Inflammatory macrophage (primary cell): ENCODE measurements at regions not wholly inside any gene's neighbourhood (a gene's known extent, or its start where the extent isn't known, plus 50 kb on each side); places are given as distances from the start of the nearest gene placed in this dataset.

Experiments used
- DNase-seq, 2 donors: peaks; one replicate each; pipeline ENCODE4 v3.0.0-alpha.2; 2020 to 2022

GRCh38 chr14:65281991-65282895 is 130.3 kb upstream of the FUT8 start:
- no peak for DNase-seq

DNA sequence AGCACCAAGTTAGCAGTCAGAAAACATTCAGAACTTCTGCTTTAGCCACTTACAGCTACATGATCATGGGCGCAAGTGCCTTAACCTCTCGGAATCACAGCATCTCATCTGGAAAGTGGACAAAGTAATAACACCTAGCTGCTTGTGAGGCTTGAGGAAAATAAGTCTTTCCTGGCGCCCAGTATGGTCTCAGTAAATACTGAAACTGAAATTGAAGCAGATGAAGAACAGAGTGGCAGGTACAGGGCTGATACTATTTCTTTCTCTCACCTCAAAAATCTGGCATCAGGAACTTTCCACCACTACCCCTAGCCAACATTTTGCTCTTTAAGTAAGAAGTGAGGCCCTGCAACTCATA is 129.7 kb upstream of the FUT8 start:
- DNase-seq: no peak

DNA sequence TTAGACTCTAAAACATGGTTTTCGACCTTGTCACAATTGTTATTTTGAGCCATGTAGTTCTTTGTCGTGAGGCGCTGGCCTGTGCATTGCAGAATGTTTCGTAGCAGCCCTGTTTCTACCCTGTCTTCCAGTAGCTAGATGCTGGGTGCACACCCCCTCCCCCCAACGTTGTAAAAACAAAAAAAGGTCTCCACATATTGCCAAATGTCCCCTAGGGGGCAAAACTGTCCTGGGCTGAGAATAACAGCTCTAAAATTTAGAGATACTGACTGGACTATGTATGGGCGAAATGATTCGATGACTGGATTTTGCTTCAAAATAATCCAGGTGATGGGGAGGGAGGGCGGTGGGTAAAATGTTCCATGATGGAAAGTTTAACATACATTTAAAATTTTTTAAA is 126.1 kb upstream of the FUT8 start:
- DNase-seq: no peak

DNA sequence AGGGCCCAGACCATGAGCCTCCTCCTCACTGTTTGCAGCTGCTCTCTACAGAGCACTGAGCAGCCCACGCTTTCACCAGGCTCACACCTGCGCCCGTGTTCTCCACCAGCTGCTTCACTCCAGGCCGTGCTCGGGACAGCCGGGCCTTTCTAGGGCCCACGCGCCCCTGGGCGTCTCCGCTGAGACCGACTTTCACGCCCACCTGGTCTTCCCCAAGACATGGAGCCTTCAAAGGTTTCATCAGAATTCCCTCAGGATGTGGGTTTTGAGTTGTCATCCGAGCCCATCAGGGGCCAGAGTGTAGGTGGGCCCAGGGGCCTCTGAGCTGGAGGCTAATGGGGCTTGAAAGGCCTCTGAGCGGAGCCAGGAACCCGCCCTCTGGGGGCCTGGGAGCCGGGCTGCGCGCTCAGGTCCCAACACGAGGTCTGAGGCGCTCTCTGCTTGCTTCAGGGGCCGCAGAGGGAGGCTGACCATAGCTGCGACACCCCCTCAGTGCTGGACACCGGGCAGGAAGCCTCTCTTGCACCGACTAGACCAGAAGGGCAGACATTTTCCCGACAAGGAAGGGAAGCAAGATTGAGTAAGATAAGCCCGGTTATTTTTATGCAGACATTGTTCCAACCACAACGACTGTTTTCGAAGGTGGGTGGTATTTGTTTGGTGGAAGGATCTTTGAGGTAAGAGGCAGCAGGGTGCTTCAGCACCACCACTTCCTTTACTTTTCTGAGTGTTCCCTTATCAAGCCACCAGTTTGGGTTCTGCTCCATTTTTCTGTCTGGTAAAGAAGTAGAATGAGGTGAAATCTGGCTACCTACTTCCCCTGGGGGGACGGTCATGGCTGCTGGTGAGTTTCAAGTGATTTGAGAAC is 125.0 kb upstream of the FUT8 start:
- peak; percentile 55 to 74 for DNase-seq

DNA sequence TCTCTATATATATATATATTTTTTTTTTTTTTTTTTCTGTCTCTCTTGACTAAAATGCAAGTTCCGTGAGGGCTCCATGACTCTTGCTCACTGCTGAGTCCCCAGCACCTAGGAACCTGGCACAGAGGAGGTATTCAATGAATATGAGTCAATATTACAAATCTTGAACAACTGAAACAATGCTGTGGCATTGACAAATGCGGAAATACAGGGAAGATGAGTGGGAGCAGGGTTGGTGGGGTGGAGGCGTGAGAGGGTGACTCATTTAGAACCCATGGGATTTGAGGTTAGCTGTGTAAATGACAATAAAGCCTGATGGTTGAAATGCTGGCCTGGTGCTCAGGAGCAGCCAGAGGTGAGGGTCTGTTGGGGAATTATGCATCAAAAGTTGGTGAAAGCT is 121.7 kb upstream of the FUT8 start:
- peak; percentile 86 to 89 for DNase-seq

DNA sequence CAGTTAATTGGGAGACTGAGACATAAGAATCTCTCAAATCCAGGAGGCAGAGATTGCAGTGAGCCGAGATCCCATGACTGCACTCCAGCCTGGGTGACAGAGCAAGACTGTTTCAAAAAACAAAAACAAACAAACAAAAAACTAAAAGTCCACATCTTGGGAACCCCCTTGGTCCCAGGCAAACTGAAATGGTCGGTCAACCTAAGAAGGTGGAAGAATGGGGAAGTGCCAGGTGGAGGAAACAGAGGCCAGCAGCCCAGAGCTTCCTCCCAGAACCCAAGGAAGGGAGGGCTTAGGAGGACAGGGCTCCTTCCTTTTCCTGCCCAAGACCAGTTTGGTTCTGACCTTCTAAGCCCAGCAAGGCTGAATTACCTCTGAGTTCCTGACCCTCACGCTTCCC is 121.0 kb upstream of the FUT8 start:
- DNase-seq: peak; percentile 35 to 49

GRCh38 chr14:65294816-65295215 is 117.7 kb upstream of the FUT8 start:
- DNase-seq: no peak

GRCh38 chr14:65296402-65296801 is 116.1 kb upstream of the FUT8 start:
- no peak for DNase-seq

DNA sequence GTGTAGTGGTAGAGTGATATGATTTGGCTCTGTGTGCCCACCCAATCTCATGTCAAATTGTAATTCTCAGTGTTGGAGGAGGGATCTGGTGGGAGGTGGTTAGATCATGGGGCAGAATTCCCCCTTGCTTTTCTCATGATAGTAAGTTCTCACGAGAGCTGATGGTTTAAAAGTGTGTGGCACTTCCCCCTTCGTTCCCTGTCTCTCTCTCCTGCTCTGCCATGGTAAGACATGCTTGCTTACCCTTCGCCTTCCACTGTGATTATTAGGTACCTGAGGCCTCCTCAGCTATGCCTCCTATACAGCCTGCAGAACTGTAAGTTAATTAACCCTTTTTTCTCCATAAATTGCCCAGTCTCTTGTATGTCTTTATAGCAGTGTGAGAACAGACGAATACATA is 115.7 kb upstream of the FUT8 start:
- DNase-seq: no peak

- no peak for DNase-seq
Measured at GRCh38 chr14:65297744-65298143, 114.8 kb upstream of the FUT8 start.

GRCh38 chr14:65299826-65300225 is 112.7 kb upstream of the FUT8 start:
- DNase-seq: no peak

GRCh38 chr14:65301862-65302539 is 110.5 kb upstream of the FUT8 start:
- peak; percentile 42 to 52 for DNase-seq

- no peak for DNase-seq
Measured at GRCh38 chr14:65302571-65303189, 109.8 kb upstream of the FUT8 start.

DNA sequence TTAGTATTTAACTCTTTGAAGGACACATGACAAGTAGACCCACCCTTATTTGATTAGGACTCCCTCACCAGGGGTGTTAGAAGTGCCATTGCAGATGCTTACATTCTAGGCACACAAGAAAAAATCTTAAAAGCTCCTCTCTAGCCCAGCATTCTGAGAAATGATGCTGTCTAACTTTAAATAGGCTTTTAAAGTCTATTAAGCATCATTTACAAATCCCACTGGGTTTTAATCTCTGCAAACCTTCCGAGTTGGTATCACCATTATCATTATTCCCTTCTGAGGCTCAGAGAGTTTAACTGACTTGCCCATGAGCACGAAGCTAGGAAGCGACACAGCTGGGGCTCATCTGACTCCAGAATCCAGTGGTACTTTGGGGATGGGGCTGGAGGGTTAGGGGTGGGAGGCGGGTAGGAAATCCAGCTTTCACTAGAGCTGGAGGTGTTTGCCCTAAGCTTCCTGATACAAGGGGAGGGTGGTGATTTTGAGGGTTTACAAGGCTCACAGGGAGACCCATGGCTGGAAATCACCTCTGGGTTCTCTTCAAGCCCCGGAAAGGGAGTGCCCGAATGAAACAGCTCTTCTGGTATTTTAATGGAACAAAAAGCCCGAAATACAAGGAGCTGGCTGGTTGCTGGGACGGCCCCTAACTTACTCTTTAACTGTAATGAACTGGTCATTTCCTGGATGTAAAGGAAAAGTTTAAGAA is 109.2 kb upstream of the FUT8 start:
- no peak for DNase-seq

GRCh38 chr14:65303899-65304222 is 108.7 kb upstream of the FUT8 start:
- DNase-seq: no peak

- no peak for DNase-seq
Measured at GRCh38 chr14:65304239-65304638, 108.3 kb upstream of the FUT8 start.

- DNase-seq: peak; percentile 23 to 49
Measured at GRCh38 chr14:65304963-65305362, 107.6 kb upstream of the FUT8 start.

- DNase-seq: no peak
Measured at GRCh38 chr14:65308536-65308935, 104.0 kb upstream of the FUT8 start.

DNA sequence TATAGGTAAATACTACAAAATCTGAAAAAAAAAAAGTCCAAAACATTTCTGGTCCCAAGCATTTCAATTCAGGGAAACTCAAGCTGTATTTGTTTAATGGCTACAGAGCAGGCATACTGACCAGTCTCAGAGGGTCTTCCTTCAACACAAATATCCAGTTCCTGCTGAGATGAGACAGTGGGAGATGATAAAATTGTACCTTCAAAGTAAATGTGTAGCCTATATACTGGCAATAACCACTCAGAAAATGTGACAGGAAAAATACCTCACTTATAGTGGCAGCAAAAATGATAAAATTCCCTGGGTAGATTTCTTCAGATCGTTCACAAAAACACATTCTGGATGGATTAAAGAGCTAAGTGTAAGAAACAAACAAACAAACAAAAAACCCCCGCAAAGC is 102.0 kb upstream of the FUT8 start:
- DNase-seq: no peak

DNA sequence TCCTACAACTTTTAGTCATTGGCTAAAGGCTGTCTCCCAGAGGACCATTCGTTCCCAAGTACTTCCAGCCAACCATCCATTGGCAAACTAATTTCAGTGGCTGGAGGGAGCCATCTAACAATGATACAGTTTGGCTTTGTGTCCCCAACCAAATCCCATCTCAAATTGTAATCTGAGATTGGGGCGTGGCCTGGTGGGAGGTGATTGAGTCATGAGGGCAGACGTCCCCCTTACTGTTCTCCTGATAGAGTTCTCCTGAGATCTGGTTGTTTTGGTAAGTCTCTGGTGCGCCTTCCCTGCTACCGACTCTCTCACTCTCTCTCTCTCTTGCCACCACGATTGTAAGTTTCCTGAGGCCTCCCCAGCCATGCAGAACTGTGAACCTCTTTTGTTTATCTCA is 99.7 kb upstream of the FUT8 start:
- no peak for DNase-seq

GRCh38 chr14:65318636-65319506 is 93.7 kb upstream of the FUT8 start:
- no peak for DNase-seq
